Astrocyte (in vitro differentiated cells and primary cell): ENCODE measurements at regions not wholly inside any gene's neighbourhood (a gene's known extent, or its start where the extent isn't known, plus 50 kb on each side); places are given as distances from the start of the nearest gene placed in this dataset.
A peak's percentile ranks its signal among the peaks of the same experiment; 100 is the strongest.

ENCODE experiments used
- DNase-seq: peaks from one replicate; pipeline ENCODE4 v3.0.0-alpha.2; 2010; ENCODE audit warnings: low read depth
- FAIRE-seq: peaks from 2 replicates; lab custom pipeline; 2011; peaks lifted over from hg19 to GRCh38; lab: Jason Lieb, UNC
- H2AFZ ChIP-seq: 2 replicates; pipeline ENCODE4 v1.6.0; 2012; ENCODE audit warnings: low read depth, low read length, inconsistent platforms
- H3K27ac ChIP-seq: 2 replicates; pipeline ENCODE4 v1.5.1; 2011; ENCODE audit warnings: low read depth, low read length, inconsistent platforms
- H3K27me3 ChIP-seq: 2 replicates; pipeline ENCODE4 v1.6.0; 2011; ENCODE audit warnings: low read length, inconsistent platforms; ENCODE audit not compliant: insufficient read depth
- H3K36me3 ChIP-seq: 2 replicates; pipeline ENCODE4 v1.5.1; 2011; ENCODE audit warnings: low read length, inconsistent platforms; ENCODE audit not compliant: insufficient read depth
- H3K4me1 ChIP-seq: 2 replicates; pipeline ENCODE4 v1.5.1; 2011; ENCODE audit warnings: low read length, inconsistent platforms; ENCODE audit not compliant: insufficient read depth
- H3K4me2 ChIP-seq: 2 replicates; pipeline ENCODE4 v1.6.0; 2012; ENCODE audit warnings: low read length, inconsistent platforms
- H3K4me3 ChIP-seq: 2 replicates; pipeline ENCODE4 v1.5.1; 2011; ENCODE audit warnings: low read depth, mild to moderate bottlenecking, low read length, inconsistent platforms; ENCODE audit not compliant: insufficient read depth
- H3K79me2 ChIP-seq: 2 replicates; pipeline ENCODE4 v1.6.0; 2012; ENCODE audit warnings: mild to moderate bottlenecking, low read length, inconsistent platforms; ENCODE audit not compliant: insufficient read depth
- H3K9ac ChIP-seq: 2 replicates; pipeline ENCODE4 v1.6.0; 2012; ENCODE audit warnings: mild to moderate bottlenecking, low read length, inconsistent platforms
- H3K9me3 ChIP-seq: 2 replicates; pipeline ENCODE4 v1.5.1; 2012; ENCODE audit warnings: low read depth, mild to moderate bottlenecking, low read length, inconsistent platforms; ENCODE audit not compliant: insufficient read depth
- H4K20me1 ChIP-seq: 2 replicates; pipeline ENCODE4 v1.6.0; 2012; ENCODE audit warnings: low read length, inconsistent platforms; ENCODE audit not compliant: insufficient read depth
- H3K27ac Mint-ChIP-seq: one replicate; pipeline ENCODE4 v1.8.0; 2021; ENCODE audit warnings: mild to moderate bottlenecking, mixed read lengths; ENCODE audit not compliant: unreplicated experiment
- H3K27me3 Mint-ChIP-seq: one replicate; pipeline ENCODE4 v1.8.0; 2021; ENCODE audit warnings: low read depth, mixed read lengths; ENCODE audit not compliant: unreplicated experiment
- H3K36me3 Mint-ChIP-seq: one replicate; pipeline ENCODE4 v1.8.0; 2021; ENCODE audit warnings: low read depth, mixed read lengths; ENCODE audit not compliant: unreplicated experiment
- H3K4me1 Mint-ChIP-seq: one replicate; pipeline ENCODE4 v1.8.0; 2021; ENCODE audit warnings: low read depth, mixed read lengths; ENCODE audit not compliant: unreplicated experiment
- H3K4me3 Mint-ChIP-seq: one replicate; pipeline ENCODE4 v1.8.0; 2021; ENCODE audit warnings: mild to moderate bottlenecking, moderate library complexity, mixed read lengths; ENCODE audit not compliant: unreplicated experiment
- H3K9me3 Mint-ChIP-seq: one replicate; pipeline ENCODE4 v1.8.0; 2021; ENCODE audit warnings: mild to moderate bottlenecking, mixed read lengths; ENCODE audit not compliant: unreplicated experiment
- EZH2 ChIP-seq: IDR thresholded peaks from 2 replicates; pipeline ENCODE4 v1.6.1; 2012; ENCODE audit warnings: mild to moderate bottlenecking, low read length, inconsistent platforms; ENCODE audit not compliant: insufficient read depth
- TF ChIP-seq, protein P1 (sequence below): IDR thresholded peaks from 2 replicates; pipeline ENCODE4 v1.5.1; 2011; ENCODE audit warnings: low read depth, mild to moderate bottlenecking, inconsistent platforms, low read length, moderate library complexity; ENCODE audit not compliant: insufficient read depth

DNA sequence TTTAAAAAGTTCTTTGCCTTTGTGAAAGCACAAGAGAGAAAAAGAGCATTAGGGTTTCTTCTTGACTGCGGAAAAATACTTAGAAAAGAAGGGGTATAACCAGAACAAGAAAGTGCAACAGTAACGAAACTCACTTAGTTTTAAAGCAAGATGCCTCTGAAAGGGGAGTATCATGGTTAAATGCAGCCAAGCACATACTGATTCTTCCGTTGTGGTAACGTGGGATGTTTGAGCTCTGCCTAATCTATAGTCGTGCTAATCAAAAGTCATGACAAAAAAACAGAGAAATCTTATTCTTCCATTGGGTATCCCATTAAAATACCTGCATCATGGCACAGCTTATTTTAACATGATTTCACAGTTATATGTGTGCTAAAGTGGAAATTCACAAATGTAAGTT is 187.8 kb upstream of the LRFN5 start:
- Histone ChIP-seq H4K20me1 (no peaks in the 10 kb centered on the region), H3K4me3 (no peak overlapping the region), H3K9me3 (no peaks in the 10 kb centered on the region), H3K79me2 (no peaks in the 10 kb centered on the region), H3K27ac (no peak overlapping the region), H3K4me1 (no peaks in the 10 kb centered on the region), H3K27me3 (no peaks in the 10 kb centered on the region), H3K4me2 (no peak overlapping the region), H2AFZ (no peak overlapping the region), H3K36me3 (no peaks in the 10 kb centered on the region), H3K9ac (no peak overlapping the region)
- Mint-ChIP-seq H3K36me3 (no peaks in the 10 kb centered on the region), H3K4me1 (peaks cover 3% of the 10 kb centered on the region), H3K27me3 (no peaks in the 10 kb centered on the region), H3K9me3 (no peaks in the 10 kb centered on the region), H3K27ac (no peak overlapping the region), H3K4me3 (no peak overlapping the region)
- TF ChIP-seq, protein P1, sequence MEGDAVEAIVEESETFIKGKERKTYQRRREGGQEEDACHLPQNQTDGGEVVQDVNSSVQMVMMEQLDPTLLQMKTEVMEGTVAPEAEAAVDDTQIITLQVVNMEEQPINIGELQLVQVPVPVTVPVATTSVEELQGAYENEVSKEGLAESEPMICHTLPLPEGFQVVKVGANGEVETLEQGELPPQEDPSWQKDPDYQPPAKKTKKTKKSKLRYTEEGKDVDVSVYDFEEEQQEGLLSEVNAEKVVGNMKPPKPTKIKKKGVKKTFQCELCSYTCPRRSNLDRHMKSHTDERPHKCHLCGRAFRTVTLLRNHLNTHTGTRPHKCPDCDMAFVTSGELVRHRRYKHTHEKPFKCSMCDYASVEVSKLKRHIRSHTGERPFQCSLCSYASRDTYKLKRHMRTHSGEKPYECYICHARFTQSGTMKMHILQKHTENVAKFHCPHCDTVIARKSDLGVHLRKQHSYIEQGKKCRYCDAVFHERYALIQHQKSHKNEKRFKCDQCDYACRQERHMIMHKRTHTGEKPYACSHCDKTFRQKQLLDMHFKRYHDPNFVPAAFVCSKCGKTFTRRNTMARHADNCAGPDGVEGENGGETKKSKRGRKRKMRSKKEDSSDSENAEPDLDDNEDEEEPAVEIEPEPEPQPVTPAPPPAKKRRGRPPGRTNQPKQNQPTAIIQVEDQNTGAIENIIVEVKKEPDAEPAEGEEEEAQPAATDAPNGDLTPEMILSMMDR, result no peak
- DNase-seq, result no peak
- FAIRE-seq, result no peak

DNA sequence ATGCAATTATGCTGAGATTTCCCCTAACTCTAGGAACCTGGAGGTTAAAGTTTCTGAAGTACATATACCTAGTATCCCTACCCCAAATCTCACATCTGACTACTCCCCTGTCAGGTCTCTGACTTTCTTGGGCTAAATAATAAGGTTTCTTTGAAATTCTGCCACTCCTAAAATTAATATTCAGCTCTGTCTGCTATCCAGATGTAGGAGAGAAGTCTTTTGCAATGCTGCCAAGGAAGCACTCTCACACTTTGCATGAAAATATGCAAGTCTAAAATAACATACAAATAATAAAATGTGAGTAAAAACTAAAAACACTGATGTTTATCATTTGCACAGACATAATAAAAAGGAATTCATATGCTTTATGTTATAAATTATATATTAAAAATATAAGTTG is 196.9 kb upstream of the LRFN5 start:
- Histone ChIP-seq H3K36me3 (no peaks in the 10 kb centered on the region), H3K4me1 (no peaks in the 10 kb centered on the region), H3K9ac (no peak overlapping the region), H3K4me2 (no peak overlapping the region), H3K27ac (no peak overlapping the region), H3K4me3 (no peak overlapping the region), H4K20me1 (no peaks in the 10 kb centered on the region), H3K79me2 (no peaks in the 10 kb centered on the region), H3K9me3 (no peaks in the 10 kb centered on the region), H2AFZ (no peak overlapping the region), H3K27me3 (no peaks in the 10 kb centered on the region)
- Mint-ChIP-seq H3K4me3 (no peak overlapping the region), H3K36me3 (no peaks in the 10 kb centered on the region), H3K27ac (no peak overlapping the region), H3K4me1 (no peaks in the 10 kb centered on the region), H3K9me3 (no peaks in the 10 kb centered on the region), H3K27me3 (no peaks in the 10 kb centered on the region)
- TF ChIP-seq, protein P1, result no peak
- no peak for TF ChIP-seq EZH2
- FAIRE-seq (no peak), DNase-seq (no peak)

DNA sequence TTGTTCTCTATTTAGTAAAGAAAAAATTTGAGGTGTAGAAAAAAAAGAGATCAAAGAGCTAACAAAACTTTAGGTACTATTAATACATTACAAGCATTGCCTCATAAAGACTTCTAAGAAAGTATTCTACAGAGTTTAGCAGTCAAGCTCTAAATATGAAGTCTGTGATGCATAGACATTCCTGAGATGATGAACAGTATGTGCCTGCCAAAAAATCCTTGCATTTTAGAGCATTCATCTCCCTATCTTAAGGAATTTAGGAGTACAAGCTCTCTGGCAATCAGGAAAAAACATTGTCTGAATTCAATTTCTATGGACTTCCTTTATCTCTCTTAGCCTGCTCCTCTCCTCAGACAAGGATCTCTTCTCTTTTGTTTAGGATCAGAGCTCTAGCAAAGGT is 202.6 kb upstream of the LRFN5 start:
- Mint-ChIP-seq H3K36me3 (no peaks in the 10 kb centered on the region), H3K9me3 (no peaks in the 10 kb centered on the region), H3K27ac (no peak overlapping the region), H3K4me3 (no peak overlapping the region), H3K4me1 (no peaks in the 10 kb centered on the region), H3K27me3 (no peaks in the 10 kb centered on the region)
- Histone ChIP-seq H3K9me3 (no peaks in the 10 kb centered on the region), H3K36me3 (no peaks in the 10 kb centered on the region), H3K27me3 (no peaks in the 10 kb centered on the region), H3K79me2 (no peaks in the 10 kb centered on the region), H3K4me2 (no peak overlapping the region), H3K4me1 (no peaks in the 10 kb centered on the region), H3K9ac (no peak overlapping the region), H4K20me1 (no peaks in the 10 kb centered on the region), H2AFZ (no peak overlapping the region), H3K4me3 (no peak overlapping the region), H3K27ac (no peak overlapping the region)
- FAIRE-seq (no peak), DNase-seq (peak; percentile 5)
- TF ChIP-seq, protein P1, result no peak
- no peak for TF ChIP-seq EZH2
